NCI-H2107 treated with DMSO at 0.1 percent for 48 hours (cell line): ENCODE measurements at regions not wholly inside any gene's neighbourhood (a gene's known extent, or its start where the extent isn't known, plus 50 kb on each side); places are given as distances from the start of the nearest gene placed in this dataset.

ENCODE experiments used
- DNase-seq: peaks from one replicate; lab custom pipeline; 2025; ENCODE audit not compliant: unreplicated experiment; lab: John Stamatoyannopoulos, UW

DNA sequence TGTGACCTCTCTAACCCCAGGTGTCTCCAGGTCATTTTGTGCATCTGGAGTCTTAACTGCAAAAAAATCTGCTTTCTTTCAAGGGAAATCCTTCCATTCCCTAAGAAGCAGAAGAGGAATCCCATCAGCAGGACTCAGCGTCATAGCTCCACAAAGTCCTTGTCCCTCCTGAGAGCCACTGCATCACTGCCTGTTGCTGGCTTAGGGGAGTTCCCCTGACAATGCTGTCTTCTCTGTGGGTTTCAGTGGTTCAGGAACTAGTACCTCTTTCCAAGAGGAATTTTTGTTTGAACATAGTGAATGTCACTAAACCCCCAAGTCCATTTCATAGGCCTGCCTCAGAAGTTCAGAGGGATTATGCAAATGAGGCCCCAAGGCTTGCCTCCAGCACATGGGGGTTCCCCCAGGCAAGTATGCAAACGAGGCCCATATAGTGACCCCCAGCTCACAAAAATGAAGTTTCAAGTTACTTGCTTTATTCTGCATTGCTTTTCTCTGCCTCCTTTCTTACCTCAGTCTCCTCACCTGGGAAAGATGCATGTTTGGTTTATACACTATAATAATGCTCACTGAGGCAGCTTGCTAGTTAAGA lies 513.9 kb upstream of the MEX3C start:
- DNase-seq, result no peak

DNA sequence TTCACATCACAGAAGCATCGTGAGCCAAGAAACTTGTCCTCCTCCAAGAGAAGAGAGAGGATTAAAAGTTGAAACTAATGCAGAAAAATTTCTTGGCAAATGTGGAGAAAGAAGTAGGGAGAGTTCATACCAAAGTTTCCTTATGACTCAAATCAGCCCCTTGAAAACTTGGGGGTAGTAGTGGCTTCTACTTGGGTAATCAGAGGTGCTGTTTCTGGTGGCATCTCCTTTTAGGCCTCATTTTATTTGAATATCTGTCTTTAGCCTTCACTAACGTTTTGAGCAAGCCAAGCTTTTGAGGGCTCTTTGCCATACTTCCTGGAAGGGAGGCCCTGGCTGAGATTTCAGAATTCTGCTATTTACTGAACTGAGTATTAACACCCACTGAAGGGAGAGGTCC lies 515.3 kb upstream of the MEX3C start:
- no peak for DNase-seq

GRCh38 chr18:51716277-51716676 lies 518.8 kb upstream of the MEX3C start:
- no peak for DNase-seq

DNA sequence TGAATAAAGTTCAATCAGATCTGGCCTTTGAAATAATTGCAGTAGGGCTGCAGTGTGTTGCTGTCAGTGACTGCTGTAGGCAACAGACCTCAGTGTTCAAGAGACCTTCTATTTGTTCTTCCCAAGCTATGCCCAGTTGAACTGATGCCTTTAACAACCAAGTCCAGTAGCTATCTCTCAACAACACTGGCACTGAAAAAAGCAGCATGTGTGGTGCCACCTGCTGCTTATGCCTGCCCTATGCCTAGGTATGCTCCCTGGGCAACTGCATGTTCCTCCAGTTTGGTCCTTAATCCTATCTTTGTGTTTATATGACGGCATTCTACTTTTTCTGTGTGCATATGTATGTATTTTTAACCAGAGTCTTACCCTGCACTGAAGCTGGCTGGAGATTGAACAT lies 523.9 kb upstream of the MEX3C start:
- DNase-seq, result no peak

DNA sequence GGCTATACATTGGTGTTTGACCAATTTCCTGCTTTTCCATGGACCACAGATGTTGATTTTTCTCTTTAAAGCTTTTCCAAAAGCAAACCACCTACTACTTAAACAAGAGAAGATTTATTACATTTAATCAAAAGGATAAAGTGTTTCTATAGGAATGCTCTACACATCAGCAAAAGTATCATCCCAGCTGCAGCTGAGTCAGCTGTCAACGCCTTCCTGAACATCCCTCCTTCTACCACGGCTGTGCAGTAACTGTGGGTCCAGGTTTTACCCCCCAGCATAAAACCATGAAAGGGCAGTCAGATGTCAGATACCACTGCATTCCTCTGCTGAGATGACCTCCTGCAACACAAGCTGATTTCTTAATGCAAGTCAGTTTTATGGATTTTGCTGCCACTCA lies 524.5 kb upstream of the MEX3C start:
- DNase-seq, result no peak

DNA sequence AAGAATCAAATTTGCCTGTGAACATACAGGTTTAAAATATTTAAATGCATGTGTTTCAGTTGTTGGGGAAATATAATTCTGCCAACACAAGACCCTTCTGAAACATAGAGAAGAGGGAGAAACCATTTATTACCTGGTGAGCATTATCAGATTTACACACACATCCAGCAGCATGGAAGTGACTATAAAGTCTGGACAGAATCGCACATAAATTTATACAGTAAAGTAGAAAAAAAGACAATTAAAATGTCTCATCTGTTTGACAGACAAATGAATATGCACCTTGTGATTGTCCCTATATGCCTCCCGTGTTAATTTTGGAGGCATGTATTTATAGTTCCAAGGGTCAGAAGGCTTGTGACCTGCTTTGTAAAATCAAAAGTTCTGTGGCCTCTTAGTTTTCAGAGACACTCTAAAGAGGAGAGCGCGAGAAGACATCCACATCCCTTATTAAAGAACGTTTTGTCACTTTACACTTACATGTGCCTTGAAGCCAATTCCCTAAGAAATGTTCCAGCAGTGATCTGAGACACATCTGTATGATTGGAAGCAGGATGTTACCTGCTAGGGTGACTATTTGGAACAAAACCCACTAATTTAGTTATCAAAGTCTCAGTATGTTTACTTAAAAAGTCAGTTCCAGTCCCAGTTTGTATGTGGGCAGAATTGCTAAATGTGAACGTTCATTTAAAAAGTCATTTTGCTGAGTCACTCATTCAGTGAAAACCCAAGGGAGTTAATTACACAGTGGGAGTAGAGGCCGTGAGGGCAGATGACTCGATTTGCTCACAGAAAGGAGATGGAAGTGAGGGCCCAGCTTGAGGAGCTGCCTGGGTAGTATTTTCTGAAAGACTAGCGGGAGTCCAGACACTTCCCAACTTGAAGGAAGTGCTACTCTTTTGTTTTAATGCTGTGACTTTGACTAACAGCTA lies 527.6 kb upstream of the MEX3C start:
- no peak for DNase-seq

- no peak for DNase-seq
Observed at GRCh38 chr18:51726614-51727013, 529.1 kb upstream of the MEX3C start.

DNA sequence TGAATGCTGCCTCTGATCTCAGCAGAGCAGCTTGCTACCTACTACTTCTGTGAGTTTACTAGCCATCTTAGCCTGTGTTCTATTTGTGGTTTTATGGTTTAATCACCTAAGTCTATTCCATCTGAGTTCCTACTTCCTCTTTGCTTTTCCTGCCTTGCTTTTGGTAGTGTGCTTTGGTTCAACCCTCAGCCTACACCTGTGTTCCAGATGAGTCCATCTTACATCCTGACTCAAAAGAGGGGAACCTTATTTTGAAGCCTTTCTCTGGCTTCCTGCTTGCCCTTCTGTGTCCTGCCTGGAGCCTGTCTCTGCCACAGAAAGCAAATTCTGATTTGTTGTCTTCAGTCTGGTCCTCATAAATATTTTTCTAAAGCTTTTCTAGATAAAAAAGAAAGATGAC lies 530.3 kb upstream of the MEX3C start:
- DNase-seq, result no peak

GRCh38 chr18:51731070-51731469 lies 533.6 kb upstream of the MEX3C start:
- no peak for DNase-seq

GRCh38 chr18:51734576-51734975 lies 537.1 kb upstream of the MEX3C start:
- no peak for DNase-seq

DNA sequence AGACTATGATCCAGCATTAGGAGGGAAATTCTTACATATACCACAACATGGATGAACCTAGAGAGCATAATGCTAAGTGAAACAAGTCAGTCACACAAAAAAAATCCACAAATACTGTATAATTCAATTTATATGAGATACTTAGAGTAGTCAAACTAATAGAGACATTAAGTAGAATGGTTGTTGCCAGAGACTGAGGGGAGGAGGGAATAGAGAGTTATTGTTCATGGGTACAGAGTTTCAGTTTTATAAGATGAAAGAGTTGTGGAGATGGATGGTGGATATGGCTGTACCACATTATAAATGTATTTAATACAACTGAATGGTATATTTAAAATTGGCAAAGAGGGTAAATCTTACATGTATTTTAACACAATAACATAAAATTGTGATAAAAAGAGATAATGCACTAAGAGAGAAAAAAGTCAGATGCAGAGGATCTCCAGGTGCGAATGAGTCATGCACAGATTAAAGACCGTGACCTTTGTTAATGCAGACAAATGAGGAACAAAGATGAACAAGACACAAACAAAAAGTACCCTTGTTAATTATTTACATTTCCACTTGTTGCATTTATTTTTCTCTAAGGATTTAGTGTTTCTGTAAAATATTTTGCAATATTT lies 541.7 kb upstream of the MEX3C start:
- no peak for DNase-seq

DNA sequence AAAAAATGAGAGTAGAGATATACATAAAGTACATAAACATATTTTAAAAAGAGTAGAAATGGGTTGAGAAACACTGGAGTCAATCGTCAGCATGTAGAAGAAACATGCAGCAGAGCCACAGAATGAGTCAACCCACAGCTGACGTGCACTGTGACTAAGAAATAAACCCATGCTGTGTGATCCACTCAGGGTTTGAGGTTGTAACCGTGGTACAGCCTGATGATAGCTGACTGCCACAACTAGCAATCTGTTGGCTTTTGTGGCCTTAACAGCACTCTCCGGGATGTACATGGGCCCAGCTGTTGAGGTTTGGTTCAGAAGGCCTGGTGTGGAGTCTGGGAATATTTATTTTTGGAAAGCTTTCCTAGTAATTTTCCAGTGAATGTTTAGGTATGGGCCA lies 554.4 kb upstream of the MEX3C start:
- no peak for DNase-seq

GRCh38 chr18:51753365-51754057 lies 556.0 kb upstream of the MEX3C start:
- no peak for DNase-seq

DNA sequence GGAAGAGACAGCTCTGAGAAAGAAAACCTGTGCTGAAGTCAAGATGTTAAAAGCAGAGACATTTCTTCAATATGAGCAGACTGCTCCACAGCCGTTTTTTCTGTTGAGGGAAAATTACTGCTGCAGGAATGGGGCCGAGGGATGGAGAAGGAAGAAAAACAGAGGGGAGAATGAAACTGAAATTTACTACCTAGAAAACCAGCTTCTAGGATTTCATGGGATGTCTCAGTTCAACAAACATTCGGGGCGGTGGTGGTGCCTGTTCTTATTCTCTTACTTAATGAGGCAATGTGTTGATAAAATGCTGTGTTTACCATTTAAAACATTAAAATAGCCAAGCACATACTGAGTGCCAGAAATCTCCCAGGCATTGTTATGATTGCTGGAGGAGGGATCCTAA lies 557.1 kb upstream of the MEX3C start:
- DNase-seq, result no peak

- no peak for DNase-seq
Observed at GRCh38 chr18:51757255-51757924, 559.9 kb upstream of the MEX3C start.

- DNase-seq, result no peak
Observed at GRCh38 chr18:51762373-51762772, 564.9 kb upstream of the MEX3C start.

DNA sequence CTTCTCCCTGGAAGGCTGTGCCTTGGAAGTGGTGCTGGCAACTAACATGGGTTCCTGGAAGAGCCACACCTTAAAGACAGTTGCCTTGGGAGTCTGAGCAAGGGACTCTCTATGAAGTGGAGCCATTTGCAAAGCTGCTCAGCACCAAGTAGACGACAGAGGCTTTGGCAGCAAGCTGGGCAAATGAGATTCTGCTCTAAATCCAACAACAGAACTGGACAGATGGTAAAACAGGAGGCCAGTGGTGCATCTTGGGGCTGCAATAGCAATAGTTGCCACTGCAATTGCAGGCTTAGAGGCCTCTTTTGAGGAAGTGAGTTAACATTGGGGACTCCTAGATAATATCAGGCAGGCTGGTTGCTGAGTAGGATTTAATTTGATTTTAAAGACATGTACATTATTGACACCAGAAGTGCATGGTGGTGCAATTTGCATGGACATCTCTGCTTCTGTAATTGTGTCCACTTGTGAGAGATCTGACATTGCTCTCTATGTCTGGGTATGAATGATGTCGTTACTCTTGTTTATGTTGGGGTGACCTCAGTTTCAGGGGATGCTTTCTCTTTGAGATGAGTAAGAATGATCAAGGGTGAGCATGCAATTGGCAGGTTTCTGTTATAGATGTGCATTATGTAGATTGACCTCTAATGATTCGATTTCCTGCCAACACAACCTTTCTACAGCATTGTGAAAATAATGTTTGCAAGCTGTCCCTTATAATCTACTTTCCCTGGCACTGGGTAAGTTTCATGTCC lies 568.3 kb upstream of the MEX3C start:
- DNase-seq, result no peak

DNA sequence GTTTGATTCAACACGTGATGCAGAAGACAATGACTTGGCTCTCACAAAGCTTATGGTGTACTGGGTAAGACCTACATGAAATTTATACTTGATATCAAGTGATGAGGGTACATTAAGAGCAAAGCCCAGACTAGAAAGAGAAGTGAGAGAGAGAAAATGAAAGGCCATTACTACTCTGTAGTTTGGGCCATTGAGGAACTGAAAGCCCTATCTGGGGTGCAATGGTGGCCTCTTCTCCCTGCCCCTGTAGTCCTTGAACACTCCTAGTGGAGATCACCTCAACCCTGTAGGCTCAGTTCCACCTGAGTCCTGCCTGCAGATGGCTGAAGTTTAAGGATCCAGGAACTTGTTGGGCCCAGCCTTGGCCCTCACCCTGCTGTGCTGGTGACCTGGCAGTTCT lies 569.8 kb upstream of the MEX3C start:
- DNase-seq, result no peak

DNA sequence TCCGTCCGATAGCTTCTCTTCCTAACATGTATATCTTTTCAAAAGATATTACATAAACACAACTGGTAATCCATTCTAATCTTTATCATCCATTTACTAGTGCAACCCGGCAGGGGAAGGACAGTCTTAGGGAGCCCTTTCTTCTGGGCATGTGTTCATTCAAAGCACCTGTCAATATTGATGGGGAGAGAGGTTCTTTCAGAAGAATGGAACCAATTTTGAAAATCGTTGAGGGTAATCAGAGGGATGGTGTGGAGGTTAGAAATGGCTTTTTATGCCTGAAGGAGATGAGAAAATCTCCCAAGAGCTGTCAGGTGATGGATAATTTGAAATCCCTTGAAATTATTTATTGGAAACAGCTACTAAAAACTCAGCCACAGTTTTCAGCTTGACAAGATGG lies 561.9 kb upstream of the DCC start:
- no peak for DNase-seq

DNA sequence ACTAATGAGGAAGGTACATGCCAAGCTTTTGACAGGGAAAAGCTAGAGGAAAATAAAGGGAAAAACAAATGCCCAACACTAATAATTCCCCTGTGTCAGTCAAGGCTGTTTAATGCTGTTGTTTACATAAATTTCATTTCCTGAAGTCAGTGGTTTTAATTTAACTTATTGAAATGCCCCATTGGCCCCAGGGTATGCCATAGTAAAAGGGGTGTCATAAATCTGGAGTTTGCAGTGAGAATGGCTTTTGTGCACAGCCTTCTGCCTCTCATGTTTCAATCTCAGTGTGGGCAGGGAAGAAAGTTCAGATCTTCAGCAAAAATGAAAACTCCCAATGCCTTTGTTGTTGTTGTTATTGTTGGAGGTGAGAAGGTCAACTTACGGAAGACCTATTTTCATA lies 550.1 kb upstream of the DCC start:
- no peak for DNase-seq
